PC-9 (cell line): ENCODE measurements at regions not wholly inside any gene's neighbourhood (a gene's known extent, or its start where the extent isn't known, plus 50 kb on each side); places are given as distances from the start of the nearest gene placed in this dataset.

Source experiments
- BruUV-seq: library from RNA; stranded (reverse); fragments of 400-500 nt; replicated peaks from 2 replicates; lab custom pipeline; 2021; lab: Mats Ljungman, UMichigan
- CTCF ChIA-PET: fragments of 300-600 bp; sonication (Branson Sonifier 250); formaldehyde crosslinking; loops from one replicate; lab custom pipeline; 2022; ENCODE audit warnings: antibody characterized with exemption; lab: Charles Lee
- POLR2A ChIA-PET: fragments of 300-600 bp; sonication (Branson Sonifier 250); formaldehyde crosslinking; loops from one replicate; lab custom pipeline; 2022; ENCODE audit warnings: antibody characterized with exemption; ENCODE audit not compliant: unreplicated experiment; lab: Charles Lee
- DNase-seq, 2 experiments: peaks; one replicate each; pipeline versions ENCODE4 v3.0.0 to v3.0.0-alpha.2; 2015 to 2022; ENCODE audit warnings: mixed read lengths in 1 of 2
- H2AFZ ChIP-seq: fragments of 200-600 bp; sonication (generic); 2 replicates; pipeline ENCODE4 v1.8.1; 2017; ENCODE audit warnings: antibody characterized with exemption
- H3F3A ChIP-seq: fragments of 200-600 bp; sonication (generic); 2 replicates; pipeline ENCODE4 v1.8.1; 2017; ENCODE audit warnings: antibody characterized with exemption, mild to moderate bottlenecking, low read depth; ENCODE audit not compliant: insufficient read depth
- H3K27ac ChIP-seq: fragments of 200-600 bp; sonication (generic); 2 replicates; pipeline ENCODE4 v1.6.1; 2016; ENCODE audit warnings: mixed run types
- H3K27me3 ChIP-seq: fragments of 200-600 bp; sonication (generic); 2 replicates; pipeline ENCODE4 v1.6.1; 2016; ENCODE audit warnings: low read depth, mixed run types; ENCODE audit not compliant: insufficient read depth
- H3K36me3 ChIP-seq: fragments of 200-600 bp; sonication (generic); 2 replicates; pipeline ENCODE4 v1.6.1; 2016; ENCODE audit warnings: low read depth, mixed run types
- H3K4me1 ChIP-seq: fragments of 200-600 bp; sonication (generic); replicated peaks from 2 replicates; pipeline ENCODE4 v1.6.1; 2016; ENCODE audit warnings: mixed run types; ENCODE audit not compliant: insufficient read depth
- H3K4me2 ChIP-seq: fragments of 200-600 bp; sonication (generic); 2 replicates; pipeline ENCODE4 v1.6.1; 2017; ENCODE audit warnings: mixed run types
- H3K4me3 ChIP-seq: fragments of 200-600 bp; sonication (generic); 2 replicates; pipeline ENCODE4 v1.6.1; 2016; ENCODE audit warnings: mixed run types
- H3K79me2 ChIP-seq: fragments of 200-600 bp; sonication (generic); 2 replicates; pipeline ENCODE4 v1.6.1; 2017; ENCODE audit warnings: low read depth, mixed run types
- H3K9me2 ChIP-seq: fragments of 200-600 bp; sonication (generic); 2 replicates; pipeline ENCODE4 v1.8.1; 2017; ENCODE audit warnings: mild to moderate bottlenecking; ENCODE audit not compliant: insufficient read depth
- H3K9me3 ChIP-seq: fragments of 200-600 bp; sonication (generic); 2 replicates; pipeline ENCODE4 v1.8.1; 2016; ENCODE audit warnings: low read depth; ENCODE audit not compliant: insufficient read depth
- H4K20me1 ChIP-seq: fragments of 200-600 bp; sonication (generic); 2 replicates; pipeline ENCODE4 v1.8.1; 2017; ENCODE audit not compliant: insufficient read depth
- CTCF ChIP-seq: fragments of 200-600 bp; sonication (generic); conservative IDR thresholded peaks from 2 replicates; pipeline ENCODE4 v1.6.1; 2017; ENCODE audit warnings: mixed run types, antibody characterized with exemption, mild to moderate bottlenecking, moderate library complexity
- EZH2 ChIP-seq: fragments of 200-600 bp; sonication (generic); IDR thresholded peaks from 2 replicates; pipeline ENCODE4 v1.8.0; 2017; ENCODE audit warnings: antibody characterized with exemption, low read depth
- intact Hi-C: fragments of 100-400 bp; cut with micrococcal nuclease; formaldehyde crosslinking; loops from one replicate; pipeline ENCODE4 v1.10.0; 2022; ENCODE audit not compliant: unreplicated experiment

- no peaks in the 10 kb centered on the region for H3K4me1 ChIP-seq
- H3F3A ChIP-seq, result no peaks in the 10 kb centered on the region
- DNase-seq, result no peak
- no peaks in the 10 kb centered on the region for H3K9me3 ChIP-seq
- intact Hi-C loops, result no loop called here
- no peaks in the 10 kb centered on the region for H3K36me3 ChIP-seq
- TF ChIP-seq EZH2 (no peak), CTCF (no peak)
- no peak overlapping the region for H2AFZ ChIP-seq
- no peak overlapping the region for H3K4me2 ChIP-seq
- no peaks in the 10 kb centered on the region for H3K27me3 ChIP-seq
- no peaks in the 10 kb centered on the region for H4K20me1 ChIP-seq
- BruUV-seq, result no TSS peak
- no peaks in the 10 kb centered on the region for H3K9me2 ChIP-seq
- CTCF ChIA-PET, result no interaction called here
- no peak overlapping the region for H3K4me3 ChIP-seq
- POLR2A ChIA-PET, result no interaction called here
- H3K79me2 ChIP-seq, result no peaks in the 10 kb centered on the region
- no peak overlapping the region for H3K27ac ChIP-seq
Measured at GRCh38 chr9:115627511-115627910, 509.6 kb upstream of the TNC start.

- Histone ChIP-seq H3K9me3 (no peaks in the 10 kb centered on the region), H3K4me3 (no peak overlapping the region), H3K27me3 (no peaks in the 10 kb centered on the region), H3K27ac (no peak overlapping the region), H3K79me2 (no peaks in the 10 kb centered on the region), H4K20me1 (no peaks in the 10 kb centered on the region), H3K36me3 (no peaks in the 10 kb centered on the region), H3F3A (no peaks in the 10 kb centered on the region), H3K4me1 (no peaks in the 10 kb centered on the region), H3K9me2 (no peaks in the 10 kb centered on the region), H2AFZ (no peak overlapping the region), H3K4me2 (no peak overlapping the region)
- TF ChIP-seq CTCF (no peak), EZH2 (no peak)
- CTCF ChIA-PET, result no interaction called here
- DNase-seq, result no peak
- POLR2A ChIA-PET, result no interaction called here
- intact Hi-C loops, result no loop called here
- no TSS peak for BruUV-seq
Measured at GRCh38 chr9:115628426-115628825, 510.5 kb upstream of the TNC start.

- intact Hi-C loops, result no loop called here
- no peak overlapping the region for H3K4me3 ChIP-seq
- TF ChIP-seq CTCF (no peak), EZH2 (no peak)
- H3K9me2 ChIP-seq, result no peaks in the 10 kb centered on the region
- H3K27me3 ChIP-seq, result no peaks in the 10 kb centered on the region
- no peaks in the 10 kb centered on the region for H3K79me2 ChIP-seq
- H4K20me1 ChIP-seq, result no peaks in the 10 kb centered on the region
- no peaks in the 10 kb centered on the region for H3K36me3 ChIP-seq
- no peak overlapping the region for H3K27ac ChIP-seq
- POLR2A ChIA-PET, result no interaction called here
- H3K9me3 ChIP-seq, result no peaks in the 10 kb centered on the region
- CTCF ChIA-PET, result no interaction called here
- no peak for DNase-seq
- H3F3A ChIP-seq, result no peaks in the 10 kb centered on the region
- H3K4me1 ChIP-seq, result no peaks in the 10 kb centered on the region
- H3K4me2 ChIP-seq, result no peak overlapping the region
- no TSS peak for BruUV-seq
- H2AFZ ChIP-seq, result no peak overlapping the region
Measured at GRCh38 chr9:115629879-115630840, 512.2 kb upstream of the TNC start.
